ENCODE measurements at regions not wholly inside any gene's neighbourhood (a gene's known extent, or its start where the extent isn't known, plus 50 kb on each side); places are given as distances from the start of the nearest gene placed in this dataset.

- DNase-seq = peak; percentile 32
Measured at GRCh38 chr20:37596890-37597536, 69.3 kb upstream of the BLCAP start.

GRCh38 chr20:37596168-37596567 is 68.5 kb upstream of the BLCAP start:
- DNase-seq = no peak

GRCh38 chr20:37593710-37594109 is 66.0 kb upstream of the BLCAP start:
- DNase-seq = no peak

- peak; percentile 74 for DNase-seq
Measured at GRCh38 chr20:37590938-37591490, 63.3 kb upstream of the BLCAP start.

GRCh38 chr20:37586078-37586477 is 58.4 kb upstream of the BLCAP start:
- no peak for DNase-seq

GRCh38 chr20:37584238-37584807 is 56.6 kb upstream of the BLCAP start:
- no peak for DNase-seq

GRCh38 chr20:37581246-37581645 is 53.6 kb upstream of the BLCAP start:
- no peak for DNase-seq

GRCh38 chr20:37580069-37580468 is 52.4 kb upstream of the BLCAP start:
- no peak for DNase-seq

- no peak for DNase-seq
Measured at GRCh38 chr20:37579106-37579505, 51.4 kb upstream of the BLCAP start.

GRCh38 chr20:37577981-37578380 is 50.3 kb upstream of the BLCAP start:
- no peak for DNase-seq

Data from NCI-H2171 treated with DMSO at 0.1 percent for 48 hours (cell line).